ENCODE measurements at regions not wholly inside any gene's neighbourhood (a gene's known extent, or its start where the extent isn't known, plus 50 kb on each side); places are given as distances from the start of the nearest gene placed in this dataset.

DNA sequence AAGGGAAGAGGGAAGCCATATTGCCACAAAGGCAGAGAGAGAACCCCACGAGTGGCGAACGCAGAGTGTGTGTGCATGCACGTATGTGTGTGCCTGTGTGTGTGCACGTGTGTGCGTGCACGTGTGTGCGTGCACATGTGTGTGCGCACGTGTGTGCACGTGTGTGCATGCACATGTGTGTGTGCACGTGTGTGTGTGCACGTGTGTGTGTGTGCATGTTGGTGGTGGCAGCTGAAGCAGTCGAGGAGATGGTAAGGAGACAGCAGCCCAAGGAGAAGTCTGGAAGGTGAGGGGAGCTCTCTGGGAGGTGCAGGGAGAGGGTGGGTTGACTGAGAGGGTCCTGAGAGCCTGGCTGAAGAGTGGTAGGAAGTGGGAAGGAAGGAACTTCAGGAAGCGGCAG lies 94.1 kb upstream of the NECTIN1 start:
- TF ChIP-seq POLR2A (IDR thresholded peaks at IDR 0.05) (no peak), CTCF (IDR thresholded peaks at IDR 0.05) (no peak), POLR2AphosphoS5 (IDR thresholded peaks at IDR 0.05) (no peak)
- no peaks in the 10 kb centered on the region for H3K9me3 ChIP-seq
- intact Hi-C loops (cut with DNase I): no loop called here
- H3K27me3 ChIP-seq (replicated peaks; ENCODE audit: insufficient read depth): no peaks in the 10 kb centered on the region
- no peak for DNase-seq (ENCODE audit: low spot score)
- no peaks in the 10 kb centered on the region for H3K4me1 ChIP-seq (replicated peaks)
- H3K27ac ChIP-seq: no peak overlapping the region
- H3K4me3 ChIP-seq: no peak overlapping the region
- WGBS: 70% methylated on average over 15 of the region's 15 CpGs
- H3K36me3 ChIP-seq: no peaks in the 10 kb centered on the region

- Histone ChIP-seq H3K36me3 (no peaks in the 10 kb centered on the region), H3K4me3 (no peak overlapping the region), H3K27ac (no peak overlapping the region), H3K27me3 (replicated peaks; ENCODE audit: insufficient read depth) (no peaks in the 10 kb centered on the region), H3K4me1 (replicated peaks) (no peaks in the 10 kb centered on the region), H3K9me3 (no peaks in the 10 kb centered on the region)
- intact Hi-C loops (cut with DNase I): no loop called here
- TF ChIP-seq POLR2A (IDR thresholded peaks at IDR 0.05): no peak
- 65% methylated on average over 2 of the region's 2 CpGs for WGBS
- DNase-seq (ENCODE audit: low spot score): no peak
These were observed 87.7 kb upstream of the NECTIN1 start for GRCh38 chr11:119816660-119817059.

GRCh38 chr11:119814766-119815165 lies 85.8 kb upstream of the NECTIN1 start:
- H3K27me3 ChIP-seq (replicated peaks; ENCODE audit: insufficient read depth): no peaks in the 10 kb centered on the region
- H3K36me3 ChIP-seq: no peaks in the 10 kb centered on the region
- intact Hi-C loops (cut with DNase I): no loop called here
- H3K27ac ChIP-seq: no peak overlapping the region
- no peak overlapping the region for H3K4me3 ChIP-seq
- no peak for DNase-seq (ENCODE audit: low spot score)
- H3K9me3 ChIP-seq: no peaks in the 10 kb centered on the region
- H3K4me1 ChIP-seq (replicated peaks): no peaks in the 10 kb centered on the region
- TF ChIP-seq POLR2A (IDR thresholded peaks at IDR 0.05) (no peak), POLR2AphosphoS5 (IDR thresholded peaks at IDR 0.05) (no peak), CTCF (IDR thresholded peaks at IDR 0.05) (no peak)

DNA sequence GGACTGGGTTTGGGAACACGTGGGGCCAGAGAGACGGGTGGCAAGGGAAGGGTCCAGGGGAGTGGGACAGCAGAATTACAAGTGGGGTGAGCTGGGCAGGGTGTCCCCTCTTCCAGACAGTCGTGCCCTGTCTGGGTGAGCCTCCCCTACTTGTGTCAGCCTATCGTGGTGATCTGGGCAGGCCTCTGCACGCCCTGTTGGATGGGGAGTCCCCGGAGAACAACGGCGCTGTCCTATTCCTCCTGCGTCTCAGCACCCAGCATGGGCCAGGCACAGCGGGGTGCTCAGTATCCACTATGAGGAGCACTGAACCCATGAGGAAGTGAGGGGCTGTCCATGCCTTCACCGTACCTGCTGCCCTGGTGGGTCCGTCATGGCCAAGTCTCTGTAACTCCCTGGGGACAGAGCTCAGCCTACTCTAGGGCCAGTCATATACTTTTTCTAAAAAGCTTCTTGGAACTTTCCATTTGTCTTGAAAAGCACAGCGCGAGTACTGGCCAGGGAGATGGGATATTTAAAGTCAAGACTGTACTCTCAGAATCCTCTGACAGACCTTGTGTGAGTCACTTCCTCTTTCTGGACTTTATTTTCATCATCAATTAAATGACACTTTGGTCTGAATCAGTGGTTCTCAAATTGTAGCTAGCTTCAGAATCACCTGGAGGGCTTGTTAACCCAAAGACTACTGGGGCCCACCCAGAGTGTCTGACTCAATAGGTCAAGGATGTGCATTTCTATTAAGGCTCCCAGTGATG lies 81.7 kb upstream of the NECTIN1 start:
- Histone ChIP-seq H3K4me3 (no peak overlapping the region), H3K27ac (no peak overlapping the region), H3K9me3 (no peaks in the 10 kb centered on the region), H3K4me1 (replicated peaks) (no peaks in the 10 kb centered on the region), H3K36me3 (no peaks in the 10 kb centered on the region), H3K27me3 (replicated peaks; ENCODE audit: insufficient read depth) (no peaks in the 10 kb centered on the region)
- 71% methylated on average over 14 of the region's 14 CpGs for WGBS
- peak; percentile 53 for DNase-seq (ENCODE audit: low spot score)
- intact Hi-C loops (cut with DNase I): no loop called here
- no peak for TF ChIP-seq CTCF (IDR thresholded peaks at IDR 0.05)
- no peak for TF ChIP-seq POLR2AphosphoS5 (IDR thresholded peaks at IDR 0.05)
- no peak for TF ChIP-seq POLR2A (IDR thresholded peaks at IDR 0.05)

DNA sequence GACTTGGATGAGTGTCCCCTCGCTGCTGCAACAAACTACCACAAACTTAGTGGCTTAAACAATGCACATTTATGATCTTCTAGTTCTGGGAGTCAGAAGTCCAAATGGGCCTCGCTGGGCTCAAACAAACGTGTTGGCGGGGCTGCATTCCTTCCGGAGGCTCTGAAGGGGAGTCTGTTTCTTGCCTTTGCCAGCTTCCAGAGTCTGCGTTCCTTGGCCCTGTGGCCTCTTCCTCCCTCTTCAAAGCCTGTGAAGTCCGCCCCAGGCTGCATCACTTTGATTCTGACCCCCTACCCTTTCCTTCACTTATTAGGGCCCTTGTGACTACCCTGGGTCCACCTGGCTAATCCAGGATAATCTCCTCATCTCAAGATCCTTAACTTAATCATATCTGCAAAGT lies 80.3 kb upstream of the NECTIN1 start:
- intact Hi-C loops (cut with DNase I): no loop called here
- Histone ChIP-seq H3K4me3 (no peak overlapping the region), H3K9me3 (no peaks in the 10 kb centered on the region), H3K36me3 (no peaks in the 10 kb centered on the region), H3K4me1 (replicated peaks) (no peaks in the 10 kb centered on the region), H3K27ac (no peak overlapping the region), H3K27me3 (replicated peaks; ENCODE audit: insufficient read depth) (no peaks in the 10 kb centered on the region)
- no peak for DNase-seq (ENCODE audit: low spot score)
- TF ChIP-seq POLR2AphosphoS5 (IDR thresholded peaks at IDR 0.05) (no peak), CTCF (IDR thresholded peaks at IDR 0.05) (no peak), POLR2A (IDR thresholded peaks at IDR 0.05) (no peak)
- 82% methylated on average over 7 of the region's 7 CpGs for WGBS

Data from prostate gland (tissue), 2 donors.